HL-60 (cell line): ENCODE measurements at regions not wholly inside any gene's neighbourhood (a gene's known extent, or its start where the extent isn't known, plus 50 kb on each side); places are given as distances from the start of the nearest gene placed in this dataset.

ENCODE experiments used
- GABPA ChIP-seq: IDR thresholded peaks from 2 replicates; pipeline ENCODE4 v1.6.1; 2012; ENCODE audit warnings: low read depth
- POLR2AphosphoS5 ChIP-seq: IDR thresholded peaks from 2 replicates; pipeline ENCODE4 v1.6.1; 2012; ENCODE audit warnings: low read depth
- REST ChIP-seq: IDR thresholded peaks from 2 replicates; pipeline ENCODE4 v1.6.1; 2012; ENCODE audit warnings: low read depth; ENCODE audit not compliant: insufficient replicate concordance
- SPI1 ChIP-seq: IDR thresholded peaks from 2 replicates; pipeline ENCODE4 v1.6.1; 2012; ENCODE audit warnings: low read depth, mild to moderate bottlenecking, borderline replicate concordance
- TF ChIP-seq, protein P1 (sequence below): IDR thresholded peaks from one replicate; pipeline ENCODE4 v1.5.1; 2011; ENCODE audit warnings: low read length, control low read depth, inconsistent platforms; ENCODE audit not compliant: insufficient read depth

- TF ChIP-seq, protein P1, sequence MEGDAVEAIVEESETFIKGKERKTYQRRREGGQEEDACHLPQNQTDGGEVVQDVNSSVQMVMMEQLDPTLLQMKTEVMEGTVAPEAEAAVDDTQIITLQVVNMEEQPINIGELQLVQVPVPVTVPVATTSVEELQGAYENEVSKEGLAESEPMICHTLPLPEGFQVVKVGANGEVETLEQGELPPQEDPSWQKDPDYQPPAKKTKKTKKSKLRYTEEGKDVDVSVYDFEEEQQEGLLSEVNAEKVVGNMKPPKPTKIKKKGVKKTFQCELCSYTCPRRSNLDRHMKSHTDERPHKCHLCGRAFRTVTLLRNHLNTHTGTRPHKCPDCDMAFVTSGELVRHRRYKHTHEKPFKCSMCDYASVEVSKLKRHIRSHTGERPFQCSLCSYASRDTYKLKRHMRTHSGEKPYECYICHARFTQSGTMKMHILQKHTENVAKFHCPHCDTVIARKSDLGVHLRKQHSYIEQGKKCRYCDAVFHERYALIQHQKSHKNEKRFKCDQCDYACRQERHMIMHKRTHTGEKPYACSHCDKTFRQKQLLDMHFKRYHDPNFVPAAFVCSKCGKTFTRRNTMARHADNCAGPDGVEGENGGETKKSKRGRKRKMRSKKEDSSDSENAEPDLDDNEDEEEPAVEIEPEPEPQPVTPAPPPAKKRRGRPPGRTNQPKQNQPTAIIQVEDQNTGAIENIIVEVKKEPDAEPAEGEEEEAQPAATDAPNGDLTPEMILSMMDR, result no peak
- TF ChIP-seq POLR2AphosphoS5, result peak; percentile 47; the same call in 1 of the 2 replicates
- no peak for TF ChIP-seq REST
- TF ChIP-seq SPI1, result peak; percentile 71; the same call in 1 of the 2 replicates
- no peak for TF ChIP-seq GABPA
These were observed 2464.6 kb downstream of the PCDH7 start for GRCh38 chr4:33184657-33185290.
